HG02840 (cell line): ENCODE measurements at regions not wholly inside any gene's neighbourhood (a gene's known extent, or its start where the extent isn't known, plus 50 kb on each side); places are given as distances from the start of the nearest gene placed in this dataset.

Source experiments
- ATAC-seq: cut with Tn5 transposase; IDR thresholded peaks from one replicate; pipeline ENCODE4 v1.9.1; 2021; ENCODE audit warnings: mild to moderate bottlenecking, moderate library complexity, moderate number of reproducible peaks; ENCODE audit not compliant: unreplicated experiment, low FRiP score

- ATAC-seq, result no peak
Measured at GRCh38 chr11:128133501-128133900, 453.9 kb downstream of the ETS1 start.

- no peak for ATAC-seq
Measured at GRCh38 chr11:128130052-128130451, 457.3 kb downstream of the ETS1 start.

GRCh38 chr11:128125723-128126122 is 461.6 kb downstream of the ETS1 start:
- no peak for ATAC-seq

GRCh38 chr11:128116885-128117284 is 470.5 kb downstream of the ETS1 start:
- no peak for ATAC-seq

- ATAC-seq, result no peak
Measured at GRCh38 chr11:128116447-128116846, 470.9 kb downstream of the ETS1 start.

- ATAC-seq, result no peak
Measured at GRCh38 chr11:128105950-128106349, 481.4 kb downstream of the ETS1 start.

GRCh38 chr11:128105511-128105910 is 481.8 kb downstream of the ETS1 start:
- no peak for ATAC-seq

GRCh38 chr11:128103278-128103873 is 484.0 kb downstream of the ETS1 start:
- no peak for ATAC-seq

GRCh38 chr11:128098781-128099180 is 488.6 kb downstream of the ETS1 start:
- no peak for ATAC-seq

GRCh38 chr11:128095466-128095981 is 491.8 kb downstream of the ETS1 start:
- ATAC-seq, result no peak

- no peak for ATAC-seq
Measured at GRCh38 chr11:128093689-128094088, 493.7 kb downstream of the ETS1 start.

GRCh38 chr11:128089962-128090361 is 497.4 kb downstream of the ETS1 start:
- no peak for ATAC-seq

GRCh38 chr11:128086794-128087193 is 500.6 kb downstream of the ETS1 start:
- no peak for ATAC-seq

GRCh38 chr11:128085276-128085675 is 502.1 kb downstream of the ETS1 start:
- ATAC-seq, result no peak

GRCh38 chr11:128082574-128082973 is 504.8 kb downstream of the ETS1 start:
- no peak for ATAC-seq

GRCh38 chr11:128069665-128070064 is 517.7 kb downstream of the ETS1 start:
- no peak for ATAC-seq

- no peak for ATAC-seq
Measured at GRCh38 chr11:128067780-128068179, 519.6 kb downstream of the ETS1 start.

GRCh38 chr11:128066399-128066798 is 521.0 kb downstream of the ETS1 start:
- no peak for ATAC-seq

- no peak for ATAC-seq
Measured at GRCh38 chr11:128061281-128061871, 526.0 kb downstream of the ETS1 start.

- ATAC-seq, result no peak
Measured at GRCh38 chr11:128058580-128059208, 528.7 kb downstream of the ETS1 start.

GRCh38 chr11:128057786-128058395 is 529.5 kb downstream of the ETS1 start:
- ATAC-seq, result no peak
